Right kidney (tissue), 1 donor: ENCODE measurements at regions not wholly inside any gene's neighbourhood (a gene's known extent, or its start where the extent isn't known, plus 50 kb on each side); places are given as distances from the start of the nearest gene placed in this dataset.

Source experiments
- DNase-seq: peaks from one replicate; pipeline ENCODE4 v3.0.0-alpha.2; 2016

GRCh38 chr12:69062621-69063237, 129.8 kb upstream of the CPM start:
- DNase-seq: no peak

GRCh38 chr12:69064734-69065443, 131.9 kb upstream of the CPM start:
- DNase-seq: no peak

- no peak for DNase-seq
These were observed 132.8 kb upstream of the CPM start for GRCh38 chr12:69065775-69066174.

GRCh38 chr12:69066492-69067373, 133.8 kb upstream of the CPM start:
- peak; percentile 36 for DNase-seq

- no peak for DNase-seq
These were observed 134.7 kb upstream of the CPM start for GRCh38 chr12:69067713-69068112.

- DNase-seq: no peak
These were observed 135.5 kb upstream of the CPM start for GRCh38 chr12:69068448-69068847.

- DNase-seq: no peak
These were observed 136.5 kb upstream of the CPM start for GRCh38 chr12:69069479-69069878.

GRCh38 chr12:69070319-69071090, 137.5 kb upstream of the CPM start:
- DNase-seq: peak; percentile 56

GRCh38 chr12:69071091-69071370, 138.1 kb upstream of the CPM start:
- DNase-seq: no peak

- DNase-seq: no peak
These were observed 140.1 kb upstream of the CPM start for GRCh38 chr12:69073035-69073434.

GRCh38 chr12:69074556-69075349, 141.8 kb upstream of the CPM start:
- DNase-seq: no peak

- DNase-seq: no peak
These were observed 150.7 kb upstream of the CPM start for GRCh38 chr12:69083689-69084088.

GRCh38 chr12:69084816-69085378, 151.9 kb upstream of the CPM start:
- no peak for DNase-seq

GRCh38 chr12:69085852-69086251, 152.9 kb upstream of the CPM start:
- no peak for DNase-seq

- no peak for DNase-seq
These were observed 151.4 kb upstream of the CPSF6 start for GRCh38 chr12:69087986-69088385.

GRCh38 chr12:69090722-69091121, 148.6 kb upstream of the CPSF6 start:
- DNase-seq: no peak

- DNase-seq: no peak
These were observed 147.8 kb upstream of the CPSF6 start for GRCh38 chr12:69091442-69092017.

GRCh38 chr12:69092137-69092536, 147.2 kb upstream of the CPSF6 start:
- no peak for DNase-seq

- DNase-seq: no peak
These were observed 144.7 kb upstream of the CPSF6 start for GRCh38 chr12:69094606-69095216.

GRCh38 chr12:69095765-69096477, 143.4 kb upstream of the CPSF6 start:
- no peak for DNase-seq
